Ishikawa (cell line): ENCODE measurements at regions not wholly inside any gene's neighbourhood (a gene's known extent, or its start where the extent isn't known, plus 50 kb on each side); places are given as distances from the start of the nearest gene placed in this dataset.

Experiments
- CEBPB ChIP-seq: IDR thresholded peaks from 2 replicates; pipeline ENCODE4 v1.6.1; 2012
- CREB1 ChIP-seq: IDR thresholded peaks from 2 replicates; pipeline ENCODE4 v1.6.1; 2012; ENCODE audit warnings: low read depth
- EGR1 ChIP-seq: IDR thresholded peaks from 2 replicates; pipeline ENCODE4 v1.6.1; 2012
- EP300 ChIP-seq: IDR thresholded peaks from 2 replicates; pipeline ENCODE4 v1.6.1; 2012; ENCODE audit warnings: borderline replicate concordance
- FOXM1 ChIP-seq: IDR thresholded peaks from 2 replicates; pipeline ENCODE4 v1.6.1; 2012; ENCODE audit warnings: low read depth, borderline replicate concordance
- NFIC ChIP-seq: IDR thresholded peaks from 2 replicates; pipeline ENCODE4 v1.6.1; 2012
- RAD21 ChIP-seq: IDR thresholded peaks from 2 replicates; pipeline ENCODE4 v1.6.1; 2012; ENCODE audit warnings: low read depth
- TAF1 ChIP-seq: IDR thresholded peaks from 2 replicates; pipeline ENCODE4 v1.6.1; 2012; ENCODE audit warnings: low read depth, mild to moderate bottlenecking
- TCF12 ChIP-seq: IDR thresholded peaks from 2 replicates; pipeline ENCODE4 v1.6.1; 2012; ENCODE audit warnings: low read depth
- TEAD4 ChIP-seq: IDR thresholded peaks from 2 replicates; pipeline ENCODE4 v1.6.1; 2012
- YY1 ChIP-seq: IDR thresholded peaks from 2 replicates; pipeline ENCODE4 v1.6.1; 2012; ENCODE audit warnings: low read depth
- ZBTB7A ChIP-seq: IDR thresholded peaks from 2 replicates; pipeline ENCODE4 v1.6.1; 2012; ENCODE audit warnings: low read depth
- TF ChIP-seq, protein P1 (sequence below): IDR thresholded peaks from 2 replicates; pipeline ENCODE4 v1.6.1; 2012
- TF ChIP-seq, protein P2 (sequence below): IDR thresholded peaks from 2 replicates; pipeline ENCODE4 v1.6.1; 2012
- TF ChIP-seq, protein P3 (sequence below): IDR thresholded peaks from 2 replicates; pipeline ENCODE4 v1.6.1; 2012; ENCODE audit warnings: low read depth, mild to moderate bottlenecking

DNA sequence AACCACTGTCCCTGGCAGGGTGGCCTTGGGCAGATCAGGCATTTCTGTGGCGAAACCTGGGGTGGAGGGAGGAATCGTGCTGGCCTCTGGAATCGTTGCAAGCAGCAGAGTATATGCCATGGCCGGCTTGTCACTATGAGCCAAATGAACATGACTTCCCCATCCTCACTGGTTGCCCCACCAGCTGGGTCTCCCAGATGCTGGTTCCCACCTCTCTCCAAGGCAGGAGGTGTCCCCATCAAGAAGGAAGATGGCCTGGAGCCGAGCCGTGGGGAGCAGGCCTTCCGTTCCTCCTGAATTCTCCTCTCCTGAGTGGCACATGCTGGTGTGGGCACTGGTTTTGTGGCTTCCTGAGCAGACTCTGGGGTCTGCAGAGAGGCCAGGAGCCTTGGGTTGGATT is 60.2 kb upstream of the ACTRT2 start:
- TF ChIP-seq TAF1 (no peak), EGR1 (no peak), EP300 (no peak), ZBTB7A (no peak), CEBPB (no peak), TCF12 (no peak), NFIC (no peak), YY1 (no peak), TEAD4 (no peak), CREB1 (no peak), FOXM1 (no peak), RAD21 (no peak)
- TF ChIP-seq, protein P1, sequence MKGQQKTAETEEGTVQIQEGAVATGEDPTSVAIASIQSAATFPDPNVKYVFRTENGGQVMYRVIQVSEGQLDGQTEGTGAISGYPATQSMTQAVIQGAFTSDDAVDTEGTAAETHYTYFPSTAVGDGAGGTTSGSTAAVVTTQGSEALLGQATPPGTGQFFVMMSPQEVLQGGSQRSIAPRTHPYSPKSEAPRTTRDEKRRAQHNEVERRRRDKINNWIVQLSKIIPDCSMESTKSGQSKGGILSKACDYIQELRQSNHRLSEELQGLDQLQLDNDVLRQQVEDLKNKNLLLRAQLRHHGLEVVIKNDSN, result no peak
- TF ChIP-seq, protein P2, sequence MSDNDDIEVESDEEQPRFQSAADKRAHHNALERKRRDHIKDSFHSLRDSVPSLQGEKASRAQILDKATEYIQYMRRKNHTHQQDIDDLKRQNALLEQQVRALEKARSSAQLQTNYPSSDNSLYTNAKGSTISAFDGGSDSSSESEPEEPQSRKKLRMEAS, result no peak
- TF ChIP-seq, protein P3, sequence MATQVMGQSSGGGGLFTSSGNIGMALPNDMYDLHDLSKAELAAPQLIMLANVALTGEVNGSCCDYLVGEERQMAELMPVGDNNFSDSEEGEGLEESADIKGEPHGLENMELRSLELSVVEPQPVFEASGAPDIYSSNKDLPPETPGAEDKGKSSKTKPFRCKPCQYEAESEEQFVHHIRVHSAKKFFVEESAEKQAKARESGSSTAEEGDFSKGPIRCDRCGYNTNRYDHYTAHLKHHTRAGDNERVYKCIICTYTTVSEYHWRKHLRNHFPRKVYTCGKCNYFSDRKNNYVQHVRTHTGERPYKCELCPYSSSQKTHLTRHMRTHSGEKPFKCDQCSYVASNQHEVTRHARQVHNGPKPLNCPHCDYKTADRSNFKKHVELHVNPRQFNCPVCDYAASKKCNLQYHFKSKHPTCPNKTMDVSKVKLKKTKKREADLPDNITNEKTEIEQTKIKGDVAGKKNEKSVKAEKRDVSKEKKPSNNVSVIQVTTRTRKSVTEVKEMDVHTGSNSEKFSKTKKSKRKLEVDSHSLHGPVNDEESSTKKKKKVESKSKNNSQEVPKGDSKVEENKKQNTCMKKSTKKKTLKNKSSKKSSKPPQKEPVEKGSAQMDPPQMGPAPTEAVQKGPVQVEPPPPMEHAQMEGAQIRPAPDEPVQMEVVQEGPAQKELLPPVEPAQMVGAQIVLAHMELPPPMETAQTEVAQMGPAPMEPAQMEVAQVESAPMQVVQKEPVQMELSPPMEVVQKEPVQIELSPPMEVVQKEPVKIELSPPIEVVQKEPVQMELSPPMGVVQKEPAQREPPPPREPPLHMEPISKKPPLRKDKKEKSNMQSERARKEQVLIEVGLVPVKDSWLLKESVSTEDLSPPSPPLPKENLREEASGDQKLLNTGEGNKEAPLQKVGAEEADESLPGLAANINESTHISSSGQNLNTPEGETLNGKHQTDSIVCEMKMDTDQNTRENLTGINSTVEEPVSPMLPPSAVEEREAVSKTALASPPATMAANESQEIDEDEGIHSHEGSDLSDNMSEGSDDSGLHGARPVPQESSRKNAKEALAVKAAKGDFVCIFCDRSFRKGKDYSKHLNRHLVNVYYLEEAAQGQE, result no peak

DNA sequence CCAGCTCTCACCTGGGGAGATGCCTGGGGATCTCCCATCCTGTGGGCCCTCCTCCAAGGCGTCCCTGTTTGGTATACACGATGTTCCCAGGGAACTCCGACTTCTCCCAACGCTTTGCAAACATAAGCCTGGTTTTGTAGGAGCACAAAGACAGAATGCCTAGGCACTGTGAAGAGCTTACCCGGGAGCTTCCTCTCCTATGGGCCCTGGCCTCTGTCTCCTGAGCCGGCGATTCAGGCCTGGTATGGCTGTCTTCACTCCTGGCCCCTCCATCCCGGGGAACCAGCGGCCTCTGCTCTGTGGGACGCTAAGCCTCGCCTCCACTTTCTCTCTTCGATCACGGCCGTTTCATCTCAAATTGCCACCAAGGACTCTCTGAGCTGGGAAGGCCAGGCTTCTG is 59.6 kb upstream of the ACTRT2 start:
- TF ChIP-seq TAF1, result no peak
- TF ChIP-seq TEAD4, result no peak
- no peak for TF ChIP-seq EGR1
- TF ChIP-seq, protein P3, result no peak

DNA sequence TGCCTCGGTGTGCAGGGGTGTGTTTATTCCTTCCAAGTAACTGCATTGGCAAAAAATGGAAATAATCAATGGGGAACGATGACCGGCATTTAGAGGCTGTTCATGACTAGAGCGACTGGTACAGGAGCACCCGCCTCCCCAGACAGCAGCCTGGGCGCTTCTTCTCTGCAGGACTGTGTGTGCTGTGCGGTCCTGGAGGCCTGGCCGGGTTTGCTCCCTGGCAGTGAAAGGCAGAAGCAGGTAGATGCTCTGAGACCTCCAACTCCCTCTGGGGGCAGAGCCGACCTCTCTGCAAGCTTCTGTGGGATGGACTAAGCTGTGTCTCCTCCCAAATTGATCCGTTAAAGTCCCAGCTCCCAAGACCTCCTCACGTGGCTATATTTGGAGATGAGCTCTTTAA is 59.2 kb upstream of the ACTRT2 start:
- TF ChIP-seq RAD21 (no peak), TCF12 (no peak), YY1 (no peak), NFIC (no peak), TAF1 (no peak), FOXM1 (no peak), EGR1 (no peak), CEBPB (no peak), ZBTB7A (no peak), TEAD4 (no peak)
- TF ChIP-seq, protein P2, result no peak
- TF ChIP-seq, protein P1, result no peak
- TF ChIP-seq, protein P3, result no peak

DNA sequence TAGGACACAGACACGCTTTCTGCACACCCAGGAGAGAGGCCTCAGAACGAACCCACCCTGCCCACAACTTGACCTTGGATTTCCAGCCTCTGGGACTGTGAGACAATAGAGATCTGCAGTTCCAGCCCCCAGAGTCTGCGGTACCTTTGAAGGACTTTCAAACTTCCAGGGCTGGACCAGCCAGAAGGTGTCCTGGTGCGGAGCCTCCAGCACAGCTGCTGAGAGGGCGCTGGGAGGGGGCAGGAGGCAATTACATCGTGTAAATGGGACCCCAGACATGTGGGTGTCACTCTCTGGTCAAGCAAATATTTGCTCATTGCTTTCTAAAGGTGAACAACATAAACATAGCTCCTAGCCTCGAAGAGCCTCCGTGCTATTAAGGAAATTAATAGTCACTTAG is 58.7 kb upstream of the ACTRT2 start:
- TF ChIP-seq RAD21 (no peak), ZBTB7A (no peak), FOXM1 (no peak), CEBPB (no peak)

DNA sequence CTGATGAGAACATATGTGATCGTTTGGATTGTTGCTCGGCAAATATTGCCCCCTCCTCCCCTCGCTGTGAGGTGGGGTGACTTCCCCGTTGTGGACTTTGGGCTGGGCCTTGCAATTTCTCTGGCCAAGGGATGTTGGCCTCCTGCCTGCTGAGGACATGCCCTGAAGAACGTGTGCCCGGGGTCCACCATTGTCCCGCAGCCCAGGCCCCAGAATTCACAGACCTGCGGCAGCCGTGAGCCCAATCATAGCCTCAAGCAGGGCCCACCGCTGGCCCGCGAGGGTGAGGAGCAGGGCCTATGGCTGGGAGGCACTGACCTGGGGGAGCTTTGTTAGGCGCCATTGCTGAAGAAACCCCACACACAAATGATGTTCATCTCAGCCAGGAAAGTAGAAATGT is 58.3 kb upstream of the ACTRT2 start:
- TF ChIP-seq, protein P2, result no peak
- no peak for TF ChIP-seq CREB1
- no peak for TF ChIP-seq YY1
- no peak for TF ChIP-seq TAF1
- no peak for TF ChIP-seq FOXM1
- TF ChIP-seq, protein P1, result no peak
- TF ChIP-seq, protein P3, result no peak
- TF ChIP-seq TCF12, result no peak
